DND-41 (cell line): ENCODE measurements at regions not wholly inside any gene's neighbourhood (a gene's known extent, or its start where the extent isn't known, plus 50 kb on each side); places are given as distances from the start of the nearest gene placed in this dataset.

Experiments used
- CTCF ChIP-seq: IDR thresholded peaks from 2 replicates; pipeline ENCODE4 v1.5.1; 2012; ENCODE audit warnings: borderline replicate concordance, low read length, moderate library complexity, mild to moderate bottlenecking; ENCODE audit not compliant: poor library complexity, severe bottlenecking; ENCODE audit errors: extremely low read depth
- EZH2 ChIP-seq: IDR thresholded peaks from 3 replicates; pipeline ENCODE4 v1.6.1; 2012; ENCODE audit warnings: borderline replicate concordance, low read depth, mild to moderate bottlenecking, moderate library complexity, low read length, inconsistent platforms; ENCODE audit not compliant: severe bottlenecking

GRCh38 chr5:125470280-125470902 is 724.0 kb upstream of the ZNF608 start:
- TF ChIP-seq CTCF = no peak
- TF ChIP-seq EZH2 = no peak
